ENCODE measurements at regions not wholly inside any gene's neighbourhood (a gene's known extent, or its start where the extent isn't known, plus 50 kb on each side); places are given as distances from the start of the nearest gene placed in this dataset.

DNA sequence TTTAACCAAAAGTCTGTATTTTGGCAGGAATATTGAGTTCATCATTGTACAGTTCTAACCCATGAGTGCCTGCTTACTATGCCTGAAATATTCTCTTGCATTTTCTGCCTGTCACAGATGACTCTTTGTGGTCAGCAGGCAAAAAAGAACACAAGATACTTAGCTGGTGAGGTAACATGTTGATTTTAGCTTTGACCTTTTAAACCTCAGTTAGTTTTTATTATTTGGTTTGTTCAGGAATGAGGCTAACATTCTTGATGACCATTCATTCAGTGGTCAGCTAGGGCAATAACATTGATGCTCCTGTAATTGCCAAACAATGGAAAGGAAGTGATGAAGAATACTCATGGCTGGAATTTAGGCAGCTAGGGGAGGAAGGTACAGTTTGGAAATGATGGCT, 491.2 kb downstream of the PIK3C3 start:
- TF ChIP-seq, protein P1, sequence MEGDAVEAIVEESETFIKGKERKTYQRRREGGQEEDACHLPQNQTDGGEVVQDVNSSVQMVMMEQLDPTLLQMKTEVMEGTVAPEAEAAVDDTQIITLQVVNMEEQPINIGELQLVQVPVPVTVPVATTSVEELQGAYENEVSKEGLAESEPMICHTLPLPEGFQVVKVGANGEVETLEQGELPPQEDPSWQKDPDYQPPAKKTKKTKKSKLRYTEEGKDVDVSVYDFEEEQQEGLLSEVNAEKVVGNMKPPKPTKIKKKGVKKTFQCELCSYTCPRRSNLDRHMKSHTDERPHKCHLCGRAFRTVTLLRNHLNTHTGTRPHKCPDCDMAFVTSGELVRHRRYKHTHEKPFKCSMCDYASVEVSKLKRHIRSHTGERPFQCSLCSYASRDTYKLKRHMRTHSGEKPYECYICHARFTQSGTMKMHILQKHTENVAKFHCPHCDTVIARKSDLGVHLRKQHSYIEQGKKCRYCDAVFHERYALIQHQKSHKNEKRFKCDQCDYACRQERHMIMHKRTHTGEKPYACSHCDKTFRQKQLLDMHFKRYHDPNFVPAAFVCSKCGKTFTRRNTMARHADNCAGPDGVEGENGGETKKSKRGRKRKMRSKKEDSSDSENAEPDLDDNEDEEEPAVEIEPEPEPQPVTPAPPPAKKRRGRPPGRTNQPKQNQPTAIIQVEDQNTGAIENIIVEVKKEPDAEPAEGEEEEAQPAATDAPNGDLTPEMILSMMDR (IDR thresholded peaks at IDR 0.05), result no peak
- TF ChIP-seq POLR2A (IDR thresholded peaks at IDR 0.05), result no peak

Measured in testis (tissue), 2 donors.